Gastrocnemius medialis (tissue), 4 donors: ENCODE measurements at regions not wholly inside any gene's neighbourhood (a gene's known extent, or its start where the extent isn't known, plus 50 kb on each side); places are given as distances from the start of the nearest gene placed in this dataset.
A peak's percentile ranks its signal among the peaks of the same experiment; 100 is the strongest.

ENCODE experiments used
- ATAC-seq, 2 donors: fragments of 150-250 bp; one replicate each; pipeline ENCODE4 v1.9.1; 2016
- DNase-seq, 2 donors: peaks; one replicate each; pipeline ENCODE4 v3.0.0-alpha.2; 2019
- H3K27ac ChIP-seq, 4 donors: fragments of 200-600 bp; sonication (generic); 1 replicate in 1 of 4; 2 replicates in 3 of 4; pipeline ENCODE4 v1.5.1; 2016 to 2018; ENCODE audit warnings: mild to moderate bottlenecking in 2 of 4, moderate library complexity in 1 of 4
- H3K27me3 ChIP-seq, 3 donors: fragments of 200-600 bp; sonication (generic) in 2 of 3; 1 replicate in 1 of 3; 2 replicates in 2 of 3; pipeline versions ENCODE4 v1.5.1 to v1.6.0; 2016 to 2019; ENCODE audit warnings: mild to moderate bottlenecking in 1 of 3, moderate library complexity in 1 of 3
- H3K36me3 ChIP-seq, 2 donors: fragments of 200-600 bp; sonication (generic) in 1 of 2; one replicate each; pipeline ENCODE4 v1.5.1; 2017 to 2018
- H3K4me1 ChIP-seq, 2 donors: fragments of 200-600 bp; sonication (generic) in 1 of 2; one replicate each; pipeline ENCODE4 v1.5.1; 2016 to 2017; ENCODE audit warnings: mild to moderate bottlenecking in 2 of 2
- H3K4me3 ChIP-seq, 4 donors: fragments of 200-600 bp; sonication (generic) in 3 of 4; 1 replicate in 1 of 4; 2 replicates in 3 of 4; pipeline ENCODE4 v1.5.1; 2016 to 2019; ENCODE audit warnings: mild to moderate bottlenecking in 2 of 4
- H3K9me3 ChIP-seq, 3 donors: fragments of 200-600 bp; sonication (generic) in 2 of 3; 1 replicate in 1 of 3; 2 replicates in 2 of 3; pipeline ENCODE4 v1.5.1; 2016 to 2019
- POLR2A ChIP-seq, 2 donors: fragments of 450-650 bp; IDR thresholded peaks; one replicate each; pipeline ENCODE4 v1.6.1; 2017; ENCODE audit warnings: antibody characterized with exemption in 2 of 2, mild to moderate bottlenecking in 2 of 2, moderate library complexity in 2 of 2
- in situ Hi-C, 4 donors: fragments of 200-750 bp; cut with MboI; loops; one replicate each; pipeline versions ENCODE4 v1.15.0 to v1.8.0; 2017; ENCODE audit warnings: low sequenced_read_pairs in 4 of 4
- intact Hi-C: fragments of 100-400 bp; cut with DNase I; formaldehyde crosslinking; loops from one replicate; pipeline ENCODE4 v1.15.1; 2023; ENCODE audit warnings: low total_unique reads
- TF ChIP-seq, protein P1 (sequence below), 5 experiments: fragments of 450-650 bp in 3 of 5; fragments of 200-600 bp in 2 of 5; sonication (generic) in 2 of 5; IDR thresholded peaks in 4 of 5; conservative IDR thresholded peaks in 1 of 5; 1 replicate in 4 of 5; 2 replicates in 1 of 5; pipeline ENCODE4 v1.5.1; 2016 to 2019; ENCODE audit warnings: antibody characterized with exemption in 5 of 5, mild to moderate bottlenecking in 3 of 5, moderate library complexity in 3 of 5

DNA sequence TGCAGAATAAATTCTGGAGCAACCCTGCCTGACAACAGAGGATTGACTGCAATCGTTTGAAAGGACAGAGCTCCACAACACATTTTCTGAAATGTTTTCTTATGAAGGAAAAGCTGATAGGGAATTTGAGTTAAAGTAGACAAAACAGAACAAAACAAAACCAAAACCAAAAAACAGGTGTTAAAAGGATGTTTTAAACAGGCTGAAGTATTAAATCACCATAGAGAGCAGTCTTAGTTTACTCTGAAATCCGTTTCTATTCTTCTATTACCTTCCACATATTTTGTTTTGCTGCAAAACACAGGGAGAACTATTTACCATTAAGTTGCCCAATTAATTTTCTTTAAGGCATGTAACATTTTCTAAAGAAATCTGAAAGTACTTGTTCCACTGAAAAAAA lies 93.4 kb upstream of the MLIP start:
- intact Hi-C loops = loop anchor here (10.0 kb wide), 1 partner anchor 353 kb away; the partner anchor contains the start of gene KLHL31
- Histone ChIP-seq H3K9me3 (no peaks in the 10 kb centered on the region), H3K4me1 (peaks cover 28 to 38% of the 10 kb centered on the region in 2 donors), H3K4me3 (peak overlapping the region in 3 of 4 donors; percentile 57 to 66 (median 66)), H3K27ac (peak overlapping the region; percentile 89 to 92 (median 90)), H3K27me3 (no peaks in the 10 kb centered on the region), H3K36me3 (no peaks in the 10 kb centered on the region)
- no peak for TF ChIP-seq POLR2A (IDR thresholded peaks at IDR 0.05)
- TF ChIP-seq, protein P1, sequence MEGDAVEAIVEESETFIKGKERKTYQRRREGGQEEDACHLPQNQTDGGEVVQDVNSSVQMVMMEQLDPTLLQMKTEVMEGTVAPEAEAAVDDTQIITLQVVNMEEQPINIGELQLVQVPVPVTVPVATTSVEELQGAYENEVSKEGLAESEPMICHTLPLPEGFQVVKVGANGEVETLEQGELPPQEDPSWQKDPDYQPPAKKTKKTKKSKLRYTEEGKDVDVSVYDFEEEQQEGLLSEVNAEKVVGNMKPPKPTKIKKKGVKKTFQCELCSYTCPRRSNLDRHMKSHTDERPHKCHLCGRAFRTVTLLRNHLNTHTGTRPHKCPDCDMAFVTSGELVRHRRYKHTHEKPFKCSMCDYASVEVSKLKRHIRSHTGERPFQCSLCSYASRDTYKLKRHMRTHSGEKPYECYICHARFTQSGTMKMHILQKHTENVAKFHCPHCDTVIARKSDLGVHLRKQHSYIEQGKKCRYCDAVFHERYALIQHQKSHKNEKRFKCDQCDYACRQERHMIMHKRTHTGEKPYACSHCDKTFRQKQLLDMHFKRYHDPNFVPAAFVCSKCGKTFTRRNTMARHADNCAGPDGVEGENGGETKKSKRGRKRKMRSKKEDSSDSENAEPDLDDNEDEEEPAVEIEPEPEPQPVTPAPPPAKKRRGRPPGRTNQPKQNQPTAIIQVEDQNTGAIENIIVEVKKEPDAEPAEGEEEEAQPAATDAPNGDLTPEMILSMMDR (IDR thresholded peaks at IDR 0.05 in 4 of 5, conservative IDR thresholded peaks at IDR 0.05 in 1 of 5) = no peak
- no peak for ATAC-seq
- no peak for DNase-seq
- in situ Hi-C loops = no loop called here

DNA sequence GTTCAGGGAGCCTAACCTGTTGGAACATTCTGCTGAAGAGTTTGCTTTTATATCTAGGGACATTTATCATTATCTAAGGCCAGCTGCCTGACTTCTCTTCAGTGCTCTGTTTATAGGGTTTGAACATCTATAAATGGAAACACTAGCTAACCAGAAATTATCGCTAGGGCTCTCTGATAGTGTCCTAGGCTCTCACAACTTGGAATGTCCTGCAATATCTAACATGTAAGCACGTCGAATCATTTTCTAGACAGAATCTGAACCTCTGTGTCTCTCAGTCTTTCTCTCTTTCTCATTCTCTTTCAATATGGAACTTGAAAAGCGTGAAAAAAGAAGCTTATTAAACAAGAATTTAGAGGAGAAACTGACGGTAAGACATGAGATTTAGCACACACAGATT lies 92.5 kb upstream of the MLIP start:
- ATAC-seq (peak; percentile 80), DNase-seq (no peak)
- in situ Hi-C loops = no loop called here
- peak overlapping the region; percentile 89 to 92 (median 90) for H3K27ac ChIP-seq
- H3K36me3 ChIP-seq = no peaks in the 10 kb centered on the region
- intact Hi-C loops = loop anchor here (10.0 kb wide), 1 partner anchor 354 kb away; the partner anchor contains the start of gene KLHL31
- H3K9me3 ChIP-seq = no peaks in the 10 kb centered on the region
- peak; percentile 49 to 85 for TF ChIP-seq POLR2A (IDR thresholded peaks at IDR 0.05)
- TF ChIP-seq, protein P1 (IDR thresholded peaks at IDR 0.05 in 4 of 5, conservative IDR thresholded peaks at IDR 0.05 in 1 of 5) = no peak
- H3K4me1 ChIP-seq = peaks cover 31 to 35% of the 10 kb centered on the region in 2 donors
- no peaks in the 10 kb centered on the region for H3K27me3 ChIP-seq
- peak overlapping the region; percentile 57 to 66 (median 65) for H3K4me3 ChIP-seq

DNA sequence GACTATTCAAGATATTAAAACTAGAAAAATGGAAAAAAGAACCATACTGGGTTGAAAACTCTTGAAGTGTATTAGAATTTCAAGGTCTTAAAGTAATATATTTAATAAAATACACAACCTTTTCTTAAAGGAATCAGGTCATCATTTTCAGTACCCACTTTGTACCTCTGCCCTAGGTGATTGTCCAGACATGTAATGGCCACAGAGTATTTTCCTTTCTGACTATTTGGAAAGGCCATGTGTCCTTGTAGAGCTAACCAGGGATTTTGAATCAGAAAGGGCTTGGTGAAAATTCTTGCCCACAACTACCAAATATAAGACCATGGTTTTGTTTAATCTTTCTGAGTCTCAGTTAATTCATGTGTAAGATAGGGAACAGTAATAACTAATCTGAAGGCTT lies 91.4 kb upstream of the MLIP start:
- intact Hi-C loops (loop anchor here (2.0 to 10.0 kb wide), 3 partner anchors 33 to 355 kb away; partner anchors contain the start of gene KLHL31), in situ Hi-C loops (no loop called here)
- no peak for DNase-seq
- no peaks in the 10 kb centered on the region for H3K27me3 ChIP-seq
- peak overlapping the region; percentile 89 to 92 (median 90) for H3K27ac ChIP-seq
- ATAC-seq = peak; percentile 35 to 58
- TF ChIP-seq, protein P1 (IDR thresholded peaks at IDR 0.05 in 4 of 5, conservative IDR thresholded peaks at IDR 0.05 in 1 of 5) = no peak
- TF ChIP-seq POLR2A (IDR thresholded peaks at IDR 0.05) = no peak
- peak overlapping the region; percentile 57 to 66 (median 65) for H3K4me3 ChIP-seq
- no peaks in the 10 kb centered on the region for H3K36me3 ChIP-seq
- H3K4me1 ChIP-seq = peaks cover 30 to 31% of the 10 kb centered on the region in 2 donors
- no peaks in the 10 kb centered on the region for H3K9me3 ChIP-seq

DNA sequence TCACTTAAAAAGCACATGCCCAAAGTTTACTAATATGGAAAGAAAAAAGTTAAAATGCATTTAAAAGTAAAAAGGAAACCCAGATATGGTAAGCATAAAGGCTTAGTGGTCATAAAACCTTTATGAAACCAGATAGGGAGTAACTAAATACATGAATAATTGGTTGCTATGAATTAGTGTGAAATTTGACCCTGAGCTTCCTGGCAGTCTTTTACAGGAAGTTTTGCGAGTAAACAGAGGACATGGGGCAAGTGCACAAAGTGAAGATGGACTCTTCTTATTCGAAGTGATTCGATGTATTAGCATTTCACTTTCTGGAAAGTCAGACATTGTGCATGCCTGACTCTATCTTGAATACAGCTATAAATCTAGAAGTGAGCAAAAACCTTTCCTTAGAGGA lies 90.9 kb upstream of the MLIP start:
- Histone ChIP-seq H3K27me3 (no peaks in the 10 kb centered on the region), H3K4me1 (peaks cover 30 to 31% of the 10 kb centered on the region in 2 donors), H3K9me3 (no peaks in the 10 kb centered on the region), H3K36me3 (no peaks in the 10 kb centered on the region), H3K27ac (peak overlapping the region; percentile 89 to 92 (median 90)), H3K4me3 (peak overlapping the region; percentile 57 to 66 (median 65))
- in situ Hi-C loops = no loop called here
- DNase-seq = peak in 1 of 2 donors; percentile 34
- peak; percentile 59 to 68 for ATAC-seq
- TF ChIP-seq POLR2A (IDR thresholded peaks at IDR 0.05) = peak in 1 of 2 donors; percentile 57
- TF ChIP-seq, protein P1 (IDR thresholded peaks at IDR 0.05 in 4 of 5, conservative IDR thresholded peaks at IDR 0.05 in 1 of 5) = no peak
- intact Hi-C loops = loop anchor here (2.0 kb wide), 2 partner anchors 32 to 64 kb away; no protein-coding TSS in a partner anchor
